ENCODE measurements at regions not wholly inside any gene's neighbourhood (a gene's known extent, or its start where the extent isn't known, plus 50 kb on each side); places are given as distances from the start of the nearest gene placed in this dataset.
"Not testable (repeated sequence)": the region's sequence is repeated elsewhere in the genome, so short reads cannot be mapped to it uniquely, and the experiment has no call there.

GRCh38 chr10:33584596-33584995 is 250.1 kb upstream of the NRP1 start:
- not testable (repeated sequence) for TF ChIP-seq CTCF (IDR thresholded peaks at IDR 0.05); ZFX (IDR thresholded peaks at IDR 0.05; ENCODE audit: borderline replicate concordance)
